Fibroblast of villous mesenchyme (primary cell): ENCODE measurements at regions not wholly inside any gene's neighbourhood (a gene's known extent, or its start where the extent isn't known, plus 50 kb on each side); places are given as distances from the start of the nearest gene placed in this dataset.
A peak's percentile ranks its signal among the peaks of the same experiment; 100 is the strongest.

Experiments
- DNase-seq: peaks from one replicate; pipeline ENCODE4 v3.0.0-alpha.2; 2010; ENCODE audit warnings: low read depth
- H3K4me3 ChIP-seq: 2 replicates; pipeline ENCODE4 v1.5.1; 2011; ENCODE audit warnings: low read depth, mild to moderate bottlenecking, low read length
- TF ChIP-seq, protein P1 (sequence below): IDR thresholded peaks from 2 replicates; pipeline ENCODE4 v1.5.1; 2012; ENCODE audit warnings: low read depth, mild to moderate bottlenecking, low read length; ENCODE audit not compliant: insufficient read depth

DNA sequence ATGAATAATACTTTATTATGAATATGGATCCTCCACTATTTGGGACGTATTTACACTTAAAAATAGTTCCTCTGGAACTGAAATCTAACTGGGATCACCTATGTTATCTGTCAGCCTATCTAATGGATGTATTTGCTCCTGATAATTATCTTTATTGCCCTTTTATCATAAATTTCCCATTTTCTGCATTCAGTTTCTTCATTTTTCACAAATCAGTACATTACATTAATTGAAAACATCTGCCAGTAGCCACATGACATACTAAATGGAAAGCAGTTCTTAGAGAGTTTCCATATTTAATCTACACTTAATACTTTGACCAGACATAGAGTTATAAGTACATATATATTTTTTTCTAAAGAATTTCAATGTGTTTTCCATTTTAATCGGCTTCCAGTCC lies 888.8 kb downstream of the SLITRK6 start:
- DNase-seq = no peak
- no peak overlapping the region for H3K4me3 ChIP-seq
- TF ChIP-seq, protein P1, sequence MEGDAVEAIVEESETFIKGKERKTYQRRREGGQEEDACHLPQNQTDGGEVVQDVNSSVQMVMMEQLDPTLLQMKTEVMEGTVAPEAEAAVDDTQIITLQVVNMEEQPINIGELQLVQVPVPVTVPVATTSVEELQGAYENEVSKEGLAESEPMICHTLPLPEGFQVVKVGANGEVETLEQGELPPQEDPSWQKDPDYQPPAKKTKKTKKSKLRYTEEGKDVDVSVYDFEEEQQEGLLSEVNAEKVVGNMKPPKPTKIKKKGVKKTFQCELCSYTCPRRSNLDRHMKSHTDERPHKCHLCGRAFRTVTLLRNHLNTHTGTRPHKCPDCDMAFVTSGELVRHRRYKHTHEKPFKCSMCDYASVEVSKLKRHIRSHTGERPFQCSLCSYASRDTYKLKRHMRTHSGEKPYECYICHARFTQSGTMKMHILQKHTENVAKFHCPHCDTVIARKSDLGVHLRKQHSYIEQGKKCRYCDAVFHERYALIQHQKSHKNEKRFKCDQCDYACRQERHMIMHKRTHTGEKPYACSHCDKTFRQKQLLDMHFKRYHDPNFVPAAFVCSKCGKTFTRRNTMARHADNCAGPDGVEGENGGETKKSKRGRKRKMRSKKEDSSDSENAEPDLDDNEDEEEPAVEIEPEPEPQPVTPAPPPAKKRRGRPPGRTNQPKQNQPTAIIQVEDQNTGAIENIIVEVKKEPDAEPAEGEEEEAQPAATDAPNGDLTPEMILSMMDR = no peak

DNA sequence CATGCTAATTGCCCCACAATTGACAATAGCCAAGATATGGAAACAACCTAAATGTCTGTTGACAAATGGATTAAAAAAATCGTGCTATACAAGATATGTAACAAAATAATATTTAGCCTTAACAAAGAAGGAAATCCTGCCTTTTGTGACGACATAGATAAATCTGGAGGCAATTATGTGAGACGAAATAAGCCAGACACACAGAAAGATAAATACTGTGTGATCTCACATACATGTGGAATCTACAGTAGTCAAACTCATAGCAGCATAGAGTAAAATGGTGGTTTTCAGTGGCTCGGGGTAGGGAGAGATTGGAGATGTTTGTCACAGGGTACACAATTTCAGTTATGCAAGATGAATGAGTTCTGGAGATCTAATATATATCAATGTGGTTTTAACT lies 895.8 kb downstream of the SLITRK6 start:
- TF ChIP-seq, protein P1 = no peak
- no peak overlapping the region for H3K4me3 ChIP-seq
- DNase-seq = no peak

DNA sequence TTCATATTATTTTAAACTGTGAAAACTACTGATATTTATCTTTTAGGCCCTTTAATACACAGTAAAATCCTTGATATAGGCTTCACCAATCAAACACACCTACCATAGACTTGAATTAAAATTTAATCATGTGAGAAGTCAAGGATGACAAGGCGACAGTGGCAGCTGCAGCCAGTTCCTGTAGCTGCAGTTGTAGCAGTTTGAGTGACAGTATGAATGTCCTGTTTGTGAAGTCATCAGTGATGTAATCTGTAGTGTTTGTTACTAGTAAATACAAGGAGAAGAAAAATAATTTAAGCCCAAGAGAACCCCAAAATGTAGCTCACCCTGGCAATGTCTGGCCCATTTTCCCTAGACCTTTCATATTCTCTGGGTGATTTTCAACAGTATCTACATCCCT lies 897.0 kb downstream of the SLITRK6 start:
- TF ChIP-seq, protein P1 = no peak
- H3K4me3 ChIP-seq = no peak overlapping the region
- no peak for DNase-seq

DNA sequence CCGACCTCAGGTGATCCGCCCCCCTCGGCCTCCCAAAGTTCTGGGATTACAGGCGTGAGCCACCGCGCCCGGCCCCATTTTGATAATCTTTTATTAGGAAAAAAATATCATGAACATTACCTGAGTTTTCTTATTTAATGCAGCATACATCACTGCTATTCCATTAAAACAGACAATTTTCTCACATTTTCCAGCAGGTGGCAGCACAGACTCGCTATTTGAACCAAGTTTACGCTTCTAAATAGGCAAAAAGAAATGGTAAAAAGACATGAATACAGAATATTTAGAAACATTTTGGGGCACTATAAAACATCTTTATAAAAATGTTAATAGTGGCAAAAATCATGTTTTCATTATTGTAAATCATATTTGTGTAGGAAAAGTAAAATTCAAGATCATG lies 903.1 kb downstream of the SLITRK6 start:
- TF ChIP-seq, protein P1 = peak; percentile 50
- DNase-seq = peak; percentile 52

DNA sequence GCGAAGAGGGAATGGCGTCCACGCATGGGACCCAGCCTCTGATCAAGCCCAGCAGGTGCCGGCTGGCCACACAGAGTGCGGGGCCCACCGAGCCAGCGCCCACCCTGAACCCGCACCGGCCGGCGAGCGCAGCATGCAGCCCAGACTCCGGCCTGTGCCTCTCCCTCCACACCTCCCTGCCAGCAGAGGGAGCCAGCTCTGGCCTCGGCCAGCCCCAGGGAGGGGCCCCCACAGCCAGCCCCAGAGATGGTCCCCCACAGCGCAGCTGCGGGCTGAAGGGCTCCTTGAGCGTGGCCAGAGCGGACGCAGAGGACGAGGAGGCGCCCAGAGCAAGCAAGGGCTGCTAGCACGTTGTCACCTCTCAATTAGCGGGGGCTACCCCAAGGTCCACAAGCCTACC lies 904.5 kb downstream of the SLITRK6 start:
- H3K4me3 ChIP-seq = no peak overlapping the region
- TF ChIP-seq, protein P1 = no peak
- DNase-seq = no peak

More for the DNA sequence above, 903.1 kb downstream of the SLITRK6 start:
- H3K4me3 ChIP-seq = no peak overlapping the region

DNA sequence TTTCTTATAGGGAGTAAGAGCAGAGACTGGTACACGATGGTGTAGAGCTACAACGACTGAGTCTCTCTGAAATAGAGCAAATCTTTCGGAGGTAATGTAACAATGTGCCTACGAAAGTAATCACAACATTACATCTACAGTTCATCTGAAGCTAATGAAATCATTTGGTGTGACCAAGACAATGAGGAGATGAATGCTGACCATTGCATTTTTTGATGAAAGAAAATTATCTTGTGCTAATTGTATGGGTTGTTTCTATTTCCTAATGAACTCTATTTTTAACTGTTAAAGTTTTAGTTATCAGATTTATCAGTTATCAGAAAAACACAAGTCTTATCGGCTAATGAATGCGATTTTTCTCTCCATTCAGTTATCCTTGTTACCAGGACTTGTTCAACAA lies 913.4 kb downstream of the SLITRK6 start:
- TF ChIP-seq, protein P1 = no peak
- no peak overlapping the region for H3K4me3 ChIP-seq
- no peak for DNase-seq

DNA sequence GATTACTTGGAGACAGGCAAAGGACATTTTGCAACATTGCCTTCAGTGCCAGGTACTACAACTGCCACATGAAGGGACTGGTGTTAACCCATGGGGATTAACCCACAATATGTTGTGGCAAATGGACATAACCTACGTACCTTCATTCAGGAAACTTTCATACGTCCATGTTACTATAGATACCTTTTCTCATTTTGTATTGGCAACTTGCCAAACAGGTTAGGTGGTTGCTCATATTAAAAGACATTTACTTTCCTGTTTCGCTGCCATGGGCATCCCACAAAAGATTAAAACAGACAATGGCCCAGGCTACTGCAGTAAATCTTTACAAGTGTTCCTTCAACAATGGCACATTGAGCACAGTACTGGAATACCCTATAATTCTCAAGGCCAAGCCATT lies 925.3 kb downstream of the SLITRK6 start:
- TF ChIP-seq, protein P1 = no peak
- no peak for DNase-seq

More for the DNA sequence above, 925.3 kb downstream of the SLITRK6 start:
- H3K4me3 ChIP-seq = no peak overlapping the region
